GM18873 (cell line): ENCODE measurements at regions not wholly inside any gene's neighbourhood (a gene's known extent, or its start where the extent isn't known, plus 50 kb on each side); places are given as distances from the start of the nearest gene placed in this dataset.
"Not testable (repeated sequence)": the region's sequence is repeated elsewhere in the genome, so short reads cannot be mapped to it uniquely, and the experiment has no call there.

Experiments used
- ATAC-seq: cut with Tn5 transposase; IDR thresholded peaks from one replicate; pipeline ENCODE4 v1.9.1; 2021; ENCODE audit warnings: mild to moderate bottlenecking, moderate library complexity, moderate number of reproducible peaks; ENCODE audit not compliant: unreplicated experiment, low FRiP score

GRCh38 chr2:125576558-125576957 is 1079.4 kb upstream of the GYPC start:
- ATAC-seq, result no peak

- no peak for ATAC-seq
These were observed 1074.4 kb upstream of the GYPC start for GRCh38 chr2:125581557-125581956.

- no peak for ATAC-seq
These were observed 1073.4 kb upstream of the GYPC start for GRCh38 chr2:125582516-125582915.

- no peak for ATAC-seq
These were observed 1071.2 kb upstream of the GYPC start for GRCh38 chr2:125584732-125585131.

- no peak for ATAC-seq
These were observed 1067.2 kb upstream of the GYPC start for GRCh38 chr2:125588780-125589179.

GRCh38 chr2:125591954-125592353 is 1064.0 kb upstream of the GYPC start:
- no peak for ATAC-seq

- ATAC-seq, result no peak
These were observed 1062.9 kb upstream of the GYPC start for GRCh38 chr2:125593036-125593435.

GRCh38 chr2:125596612-125597011 is 1059.3 kb upstream of the GYPC start:
- no peak for ATAC-seq

GRCh38 chr2:125615438-125615837 is 1040.5 kb upstream of the GYPC start:
- no peak for ATAC-seq

- ATAC-seq, result no peak
These were observed 1025.6 kb upstream of the GYPC start for GRCh38 chr2:125630377-125630776.

- ATAC-seq, result no peak
These were observed 1021.3 kb upstream of the GYPC start for GRCh38 chr2:125634662-125635061.

GRCh38 chr2:125638345-125638744 is 1017.6 kb upstream of the GYPC start:
- no peak for ATAC-seq

GRCh38 chr2:125642032-125642431 is 1013.9 kb upstream of the GYPC start:
- no peak for ATAC-seq

GRCh38 chr2:125643128-125643527 is 1012.8 kb upstream of the GYPC start:
- ATAC-seq, result no peak

GRCh38 chr2:125643585-125643984 is 1012.4 kb upstream of the GYPC start:
- no peak for ATAC-seq

GRCh38 chr2:125644257-125644656 is 1011.7 kb upstream of the GYPC start:
- ATAC-seq, result no peak

GRCh38 chr2:125652280-125652679 is 1003.7 kb upstream of the GYPC start:
- ATAC-seq, result no peak

- ATAC-seq, result no peak
These were observed 1001.7 kb upstream of the GYPC start for GRCh38 chr2:125654226-125654625.

GRCh38 chr2:125656190-125656589 is 999.8 kb upstream of the GYPC start:
- ATAC-seq, result no peak

- ATAC-seq, result no peak
These were observed 997.4 kb upstream of the GYPC start for GRCh38 chr2:125658583-125658982.

GRCh38 chr2:125660369-125660768 is 995.6 kb upstream of the GYPC start:
- not testable (repeated sequence) for ATAC-seq

- no peak for ATAC-seq
These were observed 988.3 kb upstream of the GYPC start for GRCh38 chr2:125667630-125668029.

- ATAC-seq, result no peak
These were observed 976.1 kb upstream of the GYPC start for GRCh38 chr2:125679903-125680302.
